Activated naive CD4-positive, alpha-beta T cell treated with anti-CD3 and anti-CD28 coated beads, Interleukin-2, amount 50 U/mL, for 24 hours (primary cell): ENCODE measurements at regions not wholly inside any gene's neighbourhood (a gene's known extent, or its start where the extent isn't known, plus 50 kb on each side); places are given as distances from the start of the nearest gene placed in this dataset.

Experiments
- H3K27ac Mint-ChIP-seq: one replicate; pipeline ENCODE4 v1.8.0; 2021; ENCODE audit warnings: mild to moderate bottlenecking, mixed read lengths
- H3K27me3 Mint-ChIP-seq: one replicate; pipeline ENCODE4 v1.8.0; 2021; ENCODE audit warnings: mixed read lengths
- H3K36me3 Mint-ChIP-seq: one replicate; pipeline ENCODE4 v1.8.0; 2021; ENCODE audit warnings: mixed read lengths
- H3K4me1 Mint-ChIP-seq: one replicate; pipeline ENCODE4 v1.8.0; 2021; ENCODE audit warnings: mixed read lengths
- H3K4me3 Mint-ChIP-seq: one replicate; pipeline ENCODE4 v1.8.0; 2021; ENCODE audit warnings: mild to moderate bottlenecking, mixed read lengths
- H3K9me3 Mint-ChIP-seq: one replicate; pipeline ENCODE4 v1.8.0; 2021; ENCODE audit warnings: mixed read lengths

DNA sequence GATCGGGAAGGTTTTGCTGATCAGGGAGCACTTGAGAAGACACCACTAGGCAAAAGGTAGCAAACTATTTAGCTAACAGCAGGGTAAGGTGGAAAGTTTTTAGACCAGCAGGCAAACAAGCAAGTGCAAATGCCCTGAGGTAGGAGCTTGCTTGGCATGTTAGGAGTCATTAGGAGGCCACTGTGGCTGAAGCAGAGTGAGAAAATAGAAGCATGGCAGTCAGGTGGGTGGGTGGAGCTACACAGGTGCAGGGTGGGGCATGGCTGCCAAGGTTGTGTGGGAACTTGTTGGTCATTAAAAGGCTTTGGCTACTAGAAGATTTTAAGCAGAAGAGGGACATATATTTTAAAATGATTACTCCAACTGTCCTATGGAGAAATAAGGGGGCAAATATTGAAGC is 77.3 kb downstream of the EDN1 start:
- H3K27ac Mint-ChIP-seq, result no peak overlapping the region
- H3K36me3 Mint-ChIP-seq, result no peaks in the 10 kb centered on the region
- H3K9me3 Mint-ChIP-seq, result no peaks in the 10 kb centered on the region
- no peak overlapping the region for H3K4me3 Mint-ChIP-seq
- no peaks in the 10 kb centered on the region for H3K4me1 Mint-ChIP-seq
- H3K27me3 Mint-ChIP-seq, result peaks cover 18% of the 10 kb centered on the region

DNA sequence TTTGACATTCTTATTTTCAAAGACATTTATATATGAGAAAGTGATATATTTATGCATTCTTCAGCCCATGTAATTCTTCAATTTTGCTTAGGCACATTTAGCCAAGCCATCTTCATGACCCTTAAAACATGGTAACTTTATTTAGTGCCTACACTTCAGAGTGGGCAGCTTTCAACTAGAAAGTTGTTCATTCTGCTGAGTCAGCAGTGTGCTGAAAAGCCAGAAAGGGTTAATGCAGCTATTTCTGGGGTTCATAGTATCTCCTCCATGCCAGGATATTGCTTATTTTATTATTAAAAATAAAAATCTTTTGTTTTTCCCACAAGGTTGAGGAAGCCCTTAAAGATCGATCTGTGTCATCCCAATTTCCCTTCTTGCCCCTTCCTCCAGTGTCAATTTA is 79.2 kb downstream of the EDN1 start:
- H3K4me3 Mint-ChIP-seq, result no peak overlapping the region
- peaks cover 15% of the 10 kb centered on the region for H3K27me3 Mint-ChIP-seq
- no peaks in the 10 kb centered on the region for H3K9me3 Mint-ChIP-seq
- H3K36me3 Mint-ChIP-seq, result no peaks in the 10 kb centered on the region
- no peaks in the 10 kb centered on the region for H3K4me1 Mint-ChIP-seq
- no peak overlapping the region for H3K27ac Mint-ChIP-seq

DNA sequence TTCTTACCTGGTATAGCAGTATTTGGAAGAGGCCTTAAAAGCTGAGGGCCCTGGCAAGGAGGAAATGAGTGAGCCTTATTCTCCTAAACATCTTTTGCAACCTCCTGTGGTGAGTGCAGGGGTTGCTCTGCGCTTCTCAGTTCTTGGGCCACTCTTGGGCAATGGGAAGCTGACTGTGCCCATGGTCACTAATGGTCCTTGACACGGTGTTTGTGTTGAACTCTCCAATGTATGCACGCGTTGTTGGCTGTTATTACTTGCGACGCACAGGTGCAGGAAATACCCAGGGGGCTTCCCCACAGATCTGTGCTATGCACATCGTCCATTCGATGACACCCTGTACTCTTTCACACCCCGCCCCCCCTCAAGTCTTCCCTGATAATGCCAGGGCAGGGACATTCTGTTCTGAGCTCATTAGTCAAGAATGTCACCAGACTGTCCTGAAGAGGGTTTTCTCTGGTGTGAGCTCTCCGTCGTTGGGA is 79.7 kb downstream of the EDN1 start:
- H3K27me3 Mint-ChIP-seq, result peaks cover 15% of the 10 kb centered on the region
- H3K27ac Mint-ChIP-seq, result no peak overlapping the region
- no peaks in the 10 kb centered on the region for H3K9me3 Mint-ChIP-seq
- no peak overlapping the region for H3K4me3 Mint-ChIP-seq
- no peaks in the 10 kb centered on the region for H3K4me1 Mint-ChIP-seq
- H3K36me3 Mint-ChIP-seq, result no peaks in the 10 kb centered on the region

DNA sequence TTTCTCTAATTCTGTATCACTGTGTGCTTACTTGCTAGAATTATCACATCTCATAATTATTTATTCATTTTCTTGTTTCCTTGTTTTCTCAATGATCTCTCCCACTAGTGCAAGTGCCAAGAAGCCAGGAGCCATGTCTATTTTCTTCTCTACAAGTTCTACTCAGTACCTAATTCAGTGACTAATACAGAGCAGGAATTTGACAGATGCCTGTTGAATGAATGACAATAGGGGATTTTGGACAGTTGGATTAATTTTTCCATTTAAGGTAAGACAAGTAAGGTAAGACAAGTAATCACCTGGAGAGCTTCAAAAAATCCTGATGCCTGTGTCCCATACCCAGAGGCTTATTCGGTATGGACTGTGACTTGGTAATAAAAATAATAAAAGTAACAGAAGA is 81.0 kb downstream of the EDN1 start:
- Mint-ChIP-seq H3K4me3 (no peak overlapping the region), H3K27ac (no peak overlapping the region), H3K36me3 (no peaks in the 10 kb centered on the region), H3K9me3 (no peaks in the 10 kb centered on the region), H3K4me1 (no peaks in the 10 kb centered on the region), H3K27me3 (peaks cover 23% of the 10 kb centered on the region)

DNA sequence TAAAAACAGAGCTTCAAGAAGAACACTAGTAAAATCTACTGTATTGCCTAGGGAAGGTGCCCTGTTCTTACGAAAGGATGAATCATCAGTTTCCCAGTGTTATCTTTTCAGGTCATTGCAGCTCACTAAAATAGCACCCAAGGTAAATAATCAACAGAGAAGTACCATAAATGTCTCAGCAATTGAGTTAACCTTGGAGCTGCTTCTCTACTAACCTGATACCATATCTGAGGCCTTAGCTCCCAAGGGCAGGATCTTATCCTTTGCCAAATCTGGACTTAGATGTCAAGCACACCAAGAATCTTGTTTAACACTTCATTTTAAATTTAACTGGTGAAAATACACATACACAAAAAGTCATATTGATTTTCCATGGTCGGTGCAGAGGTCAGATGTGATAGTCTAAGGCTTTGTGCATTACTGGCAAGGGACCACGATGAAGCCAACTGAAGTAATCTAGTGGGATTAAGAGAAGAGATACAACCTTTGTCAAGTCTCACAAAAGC is 81.5 kb downstream of the EDN1 start:
- Mint-ChIP-seq H3K27me3 (peaks cover 26% of the 10 kb centered on the region), H3K4me3 (no peak overlapping the region), H3K4me1 (no peaks in the 10 kb centered on the region), H3K27ac (no peak overlapping the region), H3K9me3 (no peaks in the 10 kb centered on the region), H3K36me3 (no peaks in the 10 kb centered on the region)

DNA sequence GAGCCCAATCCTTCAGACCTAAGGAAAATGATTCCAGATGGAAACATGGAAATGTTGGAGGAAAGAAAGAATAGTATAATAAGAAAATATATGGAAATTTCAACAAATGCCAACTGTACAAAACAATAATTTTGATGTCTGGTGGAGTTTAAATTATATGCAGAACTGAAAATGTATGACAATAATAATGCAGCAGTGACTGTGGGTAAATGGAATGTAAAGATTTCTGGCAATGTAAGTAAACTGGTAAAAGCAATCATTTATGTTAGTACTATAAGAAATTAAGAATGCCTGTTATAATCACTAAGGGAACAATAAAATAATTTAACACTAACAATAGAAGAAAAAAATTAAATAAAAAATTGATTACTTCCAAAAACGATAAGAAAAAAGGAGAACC is 89.0 kb downstream of the EDN1 start:
- Mint-ChIP-seq H3K36me3 (no peaks in the 10 kb centered on the region), H3K9me3 (no peaks in the 10 kb centered on the region), H3K27me3 (peaks cover 16% of the 10 kb centered on the region), H3K27ac (no peak overlapping the region), H3K4me3 (no peak overlapping the region), H3K4me1 (no peaks in the 10 kb centered on the region)

DNA sequence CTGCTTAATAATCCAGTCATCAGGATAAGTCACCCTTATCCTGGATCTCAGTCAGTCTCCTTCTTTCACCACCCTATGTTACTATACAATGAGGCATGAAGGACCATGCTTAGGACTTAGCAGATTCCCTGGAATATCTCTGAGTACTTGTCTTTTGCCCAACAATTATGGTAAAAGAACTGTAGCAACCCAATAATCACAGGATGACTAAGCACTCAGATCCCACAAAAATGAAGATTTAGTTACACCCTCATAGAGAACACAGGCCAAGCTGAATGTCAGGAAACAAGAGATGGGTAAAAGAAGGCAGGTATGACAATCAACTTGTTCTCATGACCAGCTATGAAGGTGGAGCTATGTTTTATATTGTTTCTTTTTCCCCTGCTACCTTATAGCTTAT is 91.4 kb downstream of the EDN1 start:
- no peak overlapping the region for H3K27ac Mint-ChIP-seq
- no peak overlapping the region for H3K4me3 Mint-ChIP-seq
- no peaks in the 10 kb centered on the region for H3K9me3 Mint-ChIP-seq
- peaks cover 8% of the 10 kb centered on the region for H3K27me3 Mint-ChIP-seq
- no peaks in the 10 kb centered on the region for H3K4me1 Mint-ChIP-seq
- no peaks in the 10 kb centered on the region for H3K36me3 Mint-ChIP-seq

DNA sequence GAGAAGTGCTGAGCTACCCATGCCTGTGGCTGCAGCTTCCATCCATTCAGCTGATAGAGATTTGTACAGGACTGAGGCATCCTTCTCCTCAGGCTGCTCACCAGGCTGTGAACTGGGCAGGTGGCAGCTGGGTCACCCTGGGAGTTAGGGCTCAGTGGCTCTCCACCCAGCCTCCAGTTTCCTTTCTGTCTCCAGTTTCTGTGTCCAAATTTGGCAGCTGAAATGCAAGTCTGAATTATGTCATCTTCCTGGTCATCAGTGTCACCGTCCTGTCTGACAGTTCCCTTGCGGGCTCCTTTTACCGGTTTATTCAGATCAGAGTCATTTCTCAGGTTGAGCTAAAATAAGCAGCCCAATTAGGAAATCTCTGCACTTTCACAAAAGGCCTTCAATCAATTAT is 93.3 kb downstream of the EDN1 start:
- Mint-ChIP-seq H3K27ac (no peak overlapping the region), H3K36me3 (no peaks in the 10 kb centered on the region), H3K9me3 (no peaks in the 10 kb centered on the region), H3K4me1 (no peaks in the 10 kb centered on the region), H3K4me3 (no peak overlapping the region), H3K27me3 (peaks cover 7% of the 10 kb centered on the region)

DNA sequence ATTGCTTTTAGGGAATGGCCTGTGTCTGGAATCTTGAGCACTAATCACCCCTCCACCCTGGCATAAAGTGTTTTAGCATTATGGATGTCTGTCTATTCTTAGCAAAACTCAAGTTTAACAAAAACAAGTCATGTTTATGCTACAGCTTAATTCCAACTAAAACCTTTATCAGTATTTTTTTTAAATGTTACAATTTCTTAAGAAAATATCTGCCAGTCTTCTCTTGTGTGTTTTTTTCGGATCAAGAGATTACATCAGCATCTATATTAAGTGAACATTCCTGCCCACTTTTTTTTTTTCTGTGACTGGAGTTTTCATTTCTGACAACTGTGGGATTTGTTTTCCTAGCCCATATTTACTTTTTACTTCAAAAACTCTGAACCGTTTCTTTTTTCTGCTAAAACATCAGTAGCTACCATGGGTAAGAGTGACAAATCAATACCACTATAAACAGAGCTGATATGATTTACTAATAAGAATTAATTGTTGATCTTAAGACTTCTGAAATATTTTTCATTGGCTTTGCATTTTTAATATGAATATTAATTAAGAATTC is 94.3 kb downstream of the EDN1 start:
- no peak overlapping the region for H3K27ac Mint-ChIP-seq
- no peak overlapping the region for H3K4me3 Mint-ChIP-seq
- no peaks in the 10 kb centered on the region for H3K4me1 Mint-ChIP-seq
- H3K27me3 Mint-ChIP-seq, result peaks cover 6% of the 10 kb centered on the region
- no peaks in the 10 kb centered on the region for H3K9me3 Mint-ChIP-seq
- H3K36me3 Mint-ChIP-seq, result no peaks in the 10 kb centered on the region

DNA sequence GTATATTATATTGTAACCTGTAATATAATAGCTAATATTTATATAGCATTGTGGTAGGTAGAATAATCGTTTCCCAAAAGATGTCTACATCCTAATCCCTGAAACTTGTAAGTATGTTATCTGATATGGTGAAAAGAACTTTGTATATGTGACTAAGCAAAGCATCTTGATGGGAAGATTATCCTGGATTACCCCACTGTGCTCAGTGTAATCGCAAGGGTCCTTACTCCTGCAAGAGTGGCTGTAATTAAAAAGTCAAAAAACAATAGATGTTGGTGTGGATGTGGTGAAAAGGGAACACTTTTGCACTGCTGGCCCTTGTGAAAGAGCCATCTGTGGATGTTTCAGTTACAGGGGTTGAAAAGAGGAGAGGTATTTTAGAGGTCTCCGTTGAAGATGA is 95.2 kb downstream of the EDN1 start:
- no peak overlapping the region for H3K4me3 Mint-ChIP-seq
- no peaks in the 10 kb centered on the region for H3K9me3 Mint-ChIP-seq
- H3K27me3 Mint-ChIP-seq, result peaks cover 10% of the 10 kb centered on the region
- H3K4me1 Mint-ChIP-seq, result no peaks in the 10 kb centered on the region
- H3K36me3 Mint-ChIP-seq, result no peaks in the 10 kb centered on the region
- no peak overlapping the region for H3K27ac Mint-ChIP-seq

DNA sequence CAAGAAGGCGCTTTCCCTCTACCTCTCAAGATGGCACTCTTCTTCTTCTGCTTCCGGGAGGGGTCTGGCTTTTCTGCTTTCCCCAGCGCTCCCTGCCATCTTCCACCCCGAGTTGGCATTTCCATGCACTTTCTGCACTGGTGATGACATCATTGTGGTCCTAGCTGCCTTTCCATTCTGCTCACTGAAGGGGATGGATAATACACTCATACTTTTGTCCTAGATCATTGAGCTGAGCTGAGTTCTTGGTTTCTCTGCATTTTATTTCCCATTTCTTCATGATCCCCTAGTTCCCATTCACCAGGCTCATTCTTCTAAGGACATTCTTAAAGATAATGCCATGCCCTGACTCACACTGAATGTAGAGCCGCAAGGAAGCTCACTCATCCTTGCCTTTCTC is 96.7 kb downstream of the EDN1 start:
- no peaks in the 10 kb centered on the region for H3K9me3 Mint-ChIP-seq
- H3K27ac Mint-ChIP-seq, result no peak overlapping the region
- peaks cover 12% of the 10 kb centered on the region for H3K27me3 Mint-ChIP-seq
- no peak overlapping the region for H3K4me3 Mint-ChIP-seq
- no peaks in the 10 kb centered on the region for H3K36me3 Mint-ChIP-seq
- H3K4me1 Mint-ChIP-seq, result no peaks in the 10 kb centered on the region

DNA sequence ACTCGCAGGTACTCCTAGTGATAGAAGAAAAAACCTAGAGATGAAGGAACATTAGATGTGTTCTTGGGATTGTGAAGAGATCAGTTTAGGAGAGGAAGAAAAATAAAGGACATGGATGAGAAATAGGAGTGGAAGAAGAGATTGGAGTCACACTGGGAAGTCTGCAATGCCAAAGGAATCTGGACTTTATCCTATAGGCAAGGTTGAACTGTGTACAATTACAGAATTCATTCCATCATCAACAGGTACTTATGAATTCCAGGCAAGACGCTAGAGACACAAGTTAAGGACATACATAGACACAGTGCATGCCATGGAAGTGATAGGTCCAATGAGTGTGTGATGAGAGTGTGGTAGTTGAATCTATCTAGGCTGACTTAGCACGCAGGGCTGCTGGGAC is 101.3 kb downstream of the EDN1 start:
- Mint-ChIP-seq H3K9me3 (no peaks in the 10 kb centered on the region), H3K4me3 (no peak overlapping the region), H3K27me3 (peaks cover 13% of the 10 kb centered on the region), H3K27ac (no peak overlapping the region), H3K36me3 (no peaks in the 10 kb centered on the region), H3K4me1 (no peaks in the 10 kb centered on the region)

DNA sequence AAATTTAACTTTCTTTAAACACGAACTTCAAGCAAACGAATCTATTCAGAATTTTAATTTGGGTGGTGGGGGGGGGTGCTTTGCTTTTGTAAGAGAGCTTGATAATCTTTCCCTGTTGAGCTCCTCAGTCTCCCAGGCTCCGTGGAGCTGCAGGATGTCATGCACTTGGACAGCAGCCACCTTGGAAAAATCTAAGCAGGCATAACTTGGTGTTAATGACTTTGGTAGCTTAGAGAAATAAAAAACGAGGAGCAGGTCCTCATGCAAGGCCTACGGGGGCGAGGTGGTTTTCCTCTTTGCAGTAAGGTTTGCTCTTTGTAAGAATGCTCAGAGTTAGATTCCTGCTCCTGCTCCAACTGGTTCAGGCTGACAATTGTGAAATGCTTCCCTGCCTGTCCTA is 102.3 kb downstream of the EDN1 start:
- Mint-ChIP-seq H3K27me3 (peaks cover 12% of the 10 kb centered on the region), H3K27ac (no peak overlapping the region), H3K4me3 (no peak overlapping the region), H3K36me3 (no peaks in the 10 kb centered on the region), H3K9me3 (no peaks in the 10 kb centered on the region), H3K4me1 (no peaks in the 10 kb centered on the region)

DNA sequence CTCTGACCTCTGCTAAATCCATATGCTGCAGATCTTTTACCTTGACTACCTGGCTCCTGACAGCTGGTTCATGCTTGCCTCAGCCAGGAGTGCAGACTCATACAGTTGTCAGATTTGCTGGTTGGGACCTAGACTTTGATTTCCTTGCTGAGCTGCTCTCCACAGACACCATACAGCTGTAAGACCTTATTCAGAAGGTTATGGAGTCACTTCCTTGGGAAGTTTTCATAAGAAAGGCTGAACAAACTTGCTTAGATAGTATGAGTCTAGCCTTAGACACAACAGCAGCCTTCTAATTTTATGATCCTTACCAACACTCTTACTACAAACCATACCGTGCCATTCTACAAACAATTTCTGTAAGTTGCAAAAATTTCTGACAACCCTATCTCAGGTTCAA is 102.9 kb downstream of the EDN1 start:
- no peaks in the 10 kb centered on the region for H3K4me1 Mint-ChIP-seq
- H3K9me3 Mint-ChIP-seq, result no peaks in the 10 kb centered on the region
- no peaks in the 10 kb centered on the region for H3K36me3 Mint-ChIP-seq
- H3K27me3 Mint-ChIP-seq, result peaks cover 12% of the 10 kb centered on the region
- no peak overlapping the region for H3K27ac Mint-ChIP-seq
- no peak overlapping the region for H3K4me3 Mint-ChIP-seq

DNA sequence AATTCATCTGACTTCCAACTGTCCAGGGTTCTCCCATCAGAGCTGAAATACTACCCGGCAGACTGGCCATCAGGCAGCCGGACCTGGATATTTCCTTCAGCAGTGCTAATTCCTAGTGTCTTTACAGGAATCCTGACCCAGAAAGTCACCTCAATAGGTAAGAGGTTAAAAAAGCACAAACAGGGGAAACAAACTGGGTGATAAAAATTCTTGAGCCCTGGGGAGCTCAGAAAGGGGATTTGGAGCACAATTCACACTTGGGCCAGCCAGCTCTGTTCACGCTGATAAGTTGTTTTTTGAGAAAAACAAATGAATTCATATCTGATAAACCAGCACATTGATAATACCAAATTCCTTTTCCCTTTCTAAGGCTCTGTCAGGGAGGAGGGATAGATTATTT is 104.0 kb downstream of the EDN1 start:
- Mint-ChIP-seq H3K36me3 (no peaks in the 10 kb centered on the region), H3K9me3 (no peaks in the 10 kb centered on the region), H3K4me1 (no peaks in the 10 kb centered on the region), H3K27me3 (peaks cover 12% of the 10 kb centered on the region), H3K27ac (no peak overlapping the region), H3K4me3 (no peak overlapping the region)

DNA sequence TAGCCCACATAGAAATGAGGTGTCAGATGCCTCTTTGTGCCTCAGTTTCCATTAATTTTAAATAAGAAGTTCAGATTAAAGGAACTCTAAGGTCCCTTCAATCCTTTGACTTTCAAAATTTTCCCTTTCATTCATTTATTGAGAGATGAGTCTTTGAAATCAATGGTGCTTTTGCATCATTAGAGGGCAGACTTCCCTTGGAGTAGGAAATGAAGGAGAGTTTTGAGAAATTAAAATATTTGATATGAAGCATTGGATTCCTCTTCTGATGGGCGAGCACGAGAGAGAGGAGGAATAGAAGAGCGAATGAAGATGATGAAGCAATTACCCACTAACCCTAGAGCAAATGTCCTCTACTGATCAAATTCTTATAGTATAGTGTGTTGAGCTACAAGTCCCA is 105.7 kb downstream of the EDN1 start:
- H3K27ac Mint-ChIP-seq, result no peak overlapping the region

DNA sequence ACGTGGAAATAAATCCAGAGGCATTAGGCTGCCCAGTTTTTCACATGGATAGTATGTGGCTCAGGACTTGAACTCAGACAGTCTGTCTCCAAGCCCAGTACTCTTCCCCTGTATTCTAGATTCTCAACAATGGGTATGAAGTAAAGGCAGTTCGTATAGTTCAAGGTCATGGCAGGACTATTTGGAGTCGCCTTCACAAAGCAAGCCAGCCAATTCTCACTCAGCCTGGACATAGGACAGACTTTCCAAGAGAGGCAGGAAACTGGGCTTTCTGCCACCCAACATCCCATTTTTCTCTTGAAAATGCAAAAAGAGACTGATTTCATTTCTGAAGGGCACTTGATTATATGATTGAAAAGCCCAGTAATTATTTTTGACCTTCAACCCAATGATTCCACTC is 111.0 kb downstream of the EDN1 start:
- Mint-ChIP-seq H3K27ac (no peak overlapping the region), H3K4me1 (no peaks in the 10 kb centered on the region), H3K4me3 (no peak overlapping the region), H3K36me3 (no peaks in the 10 kb centered on the region), H3K9me3 (no peaks in the 10 kb centered on the region), H3K27me3 (peaks cover 2% of the 10 kb centered on the region)

More for the DNA sequence above, 105.7 kb downstream of the EDN1 start:
- H3K27me3 Mint-ChIP-seq, result peaks cover 8% of the 10 kb centered on the region
- H3K36me3 Mint-ChIP-seq, result no peaks in the 10 kb centered on the region
- H3K9me3 Mint-ChIP-seq, result no peaks in the 10 kb centered on the region
- no peak overlapping the region for H3K4me3 Mint-ChIP-seq
- no peaks in the 10 kb centered on the region for H3K4me1 Mint-ChIP-seq
